NCI-H2196 treated with DMSO at 0.1 percent for 48 hours (cell line): ENCODE measurements at regions not wholly inside any gene's neighbourhood (a gene's known extent, or its start where the extent isn't known, plus 50 kb on each side); places are given as distances from the start of the nearest gene placed in this dataset.

Experiments used
- DNase-seq: peaks from one replicate; lab custom pipeline; 2025; ENCODE audit not compliant: unreplicated experiment; lab: John Stamatoyannopoulos, UW

- no peak for DNase-seq
Observed at GRCh38 chr13:75910591-75910990, 274.5 kb downstream of the LMO7 start.
